ENCODE measurements at regions not wholly inside any gene's neighbourhood (a gene's known extent, or its start where the extent isn't known, plus 50 kb on each side); places are given as distances from the start of the nearest gene placed in this dataset.

GRCh38 chr6:170127151-170127550 is 163.7 kb downstream of the DLL1 start:
- no peak for TF ChIP-seq CTCF (IDR thresholded peaks at IDR 0.05; ENCODE audit: poor library complexity)
- TF ChIP-seq EZH2 (IDR thresholded peaks at IDR 0.05; ENCODE audit: borderline replicate concordance), result no peak
